Activated naive CD8-positive, alpha-beta T cell treated with anti-CD3 and anti-CD28 coated beads for 36 hours (primary cell): ENCODE measurements at regions not wholly inside any gene's neighbourhood (a gene's known extent, or its start where the extent isn't known, plus 50 kb on each side); places are given as distances from the start of the nearest gene placed in this dataset.

ENCODE experiments used
- DNase-seq: peaks from one replicate; pipeline ENCODE4 v3.0.0; 2021
- H3K27ac Mint-ChIP-seq: one replicate; pipeline ENCODE4 v1.8.0; 2022; ENCODE audit warnings: mild to moderate bottlenecking, moderate library complexity, mixed read lengths
- H3K27me3 Mint-ChIP-seq: one replicate; pipeline ENCODE4 v1.8.0; 2022; ENCODE audit warnings: mild to moderate bottlenecking, mixed read lengths
- H3K36me3 Mint-ChIP-seq: one replicate; pipeline ENCODE4 v1.8.0; 2021; ENCODE audit warnings: mild to moderate bottlenecking, mixed read lengths
- H3K4me1 Mint-ChIP-seq: one replicate; pipeline ENCODE4 v1.8.0; 2021; ENCODE audit warnings: mixed read lengths
- H3K4me3 Mint-ChIP-seq: one replicate; pipeline ENCODE4 v1.8.0; 2022; ENCODE audit warnings: mild to moderate bottlenecking, moderate library complexity, mixed read lengths
- H3K9me3 Mint-ChIP-seq: one replicate; pipeline ENCODE4 v1.8.0; 2022; ENCODE audit warnings: mixed read lengths

GRCh38 chrX:39631276-39632229, 466.2 kb downstream of the BCOR start:
- no peak overlapping the region for H3K4me3 Mint-ChIP-seq
- peak overlapping the region; percentile 28 for H3K27ac Mint-ChIP-seq
- H3K27me3 Mint-ChIP-seq, result no peaks in the 10 kb centered on the region
- no peaks in the 10 kb centered on the region for H3K36me3 Mint-ChIP-seq
- no peaks in the 10 kb centered on the region for H3K9me3 Mint-ChIP-seq
- peaks cover 23% of the 10 kb centered on the region for H3K4me1 Mint-ChIP-seq
- DNase-seq, result no peak

GRCh38 chrX:39633293-39633692, 464.5 kb downstream of the BCOR start:
- H3K27me3 Mint-ChIP-seq, result no peaks in the 10 kb centered on the region
- H3K9me3 Mint-ChIP-seq, result no peaks in the 10 kb centered on the region
- H3K4me1 Mint-ChIP-seq, result peaks cover 14% of the 10 kb centered on the region
- no peaks in the 10 kb centered on the region for H3K36me3 Mint-ChIP-seq
- H3K27ac Mint-ChIP-seq, result no peak overlapping the region
- no peak overlapping the region for H3K4me3 Mint-ChIP-seq
- DNase-seq, result no peak

- Mint-ChIP-seq H3K4me3 (no peak overlapping the region), H3K27ac (no peak overlapping the region), H3K4me1 (peaks cover 7% of the 10 kb centered on the region), H3K27me3 (no peaks in the 10 kb centered on the region), H3K9me3 (no peaks in the 10 kb centered on the region), H3K36me3 (no peaks in the 10 kb centered on the region)
- DNase-seq, result no peak
Observed at GRCh38 chrX:39636481-39636880, 461.3 kb downstream of the BCOR start.

GRCh38 chrX:39638526-39638925, 459.2 kb downstream of the BCOR start:
- no peaks in the 10 kb centered on the region for H3K36me3 Mint-ChIP-seq
- peaks cover 9% of the 10 kb centered on the region for H3K4me1 Mint-ChIP-seq
- no peak for DNase-seq
- no peak overlapping the region for H3K4me3 Mint-ChIP-seq
- H3K27me3 Mint-ChIP-seq, result no peaks in the 10 kb centered on the region
- H3K9me3 Mint-ChIP-seq, result no peaks in the 10 kb centered on the region
- H3K27ac Mint-ChIP-seq, result no peak overlapping the region

- DNase-seq, result no peak
- Mint-ChIP-seq H3K36me3 (no peaks in the 10 kb centered on the region), H3K27me3 (no peaks in the 10 kb centered on the region), H3K4me3 (no peak overlapping the region), H3K9me3 (no peaks in the 10 kb centered on the region), H3K4me1 (peaks cover 14% of the 10 kb centered on the region), H3K27ac (no peak overlapping the region)
Observed at GRCh38 chrX:39639871-39640270, 457.9 kb downstream of the BCOR start.

GRCh38 chrX:39640866-39641265, 456.9 kb downstream of the BCOR start:
- DNase-seq, result no peak
- H3K36me3 Mint-ChIP-seq, result peaks cover under 1% of the 10 kb centered on the region
- no peaks in the 10 kb centered on the region for H3K9me3 Mint-ChIP-seq
- no peaks in the 10 kb centered on the region for H3K27me3 Mint-ChIP-seq
- H3K4me3 Mint-ChIP-seq, result no peak overlapping the region
- H3K27ac Mint-ChIP-seq, result no peak overlapping the region
- peaks cover 17% of the 10 kb centered on the region for H3K4me1 Mint-ChIP-seq

GRCh38 chrX:39642071-39642470, 455.7 kb downstream of the BCOR start:
- H3K4me3 Mint-ChIP-seq, result no peak overlapping the region
- peaks cover 17% of the 10 kb centered on the region for H3K4me1 Mint-ChIP-seq
- DNase-seq, result no peak
- H3K27me3 Mint-ChIP-seq, result no peaks in the 10 kb centered on the region
- H3K27ac Mint-ChIP-seq, result no peak overlapping the region
- peaks cover 1% of the 10 kb centered on the region for H3K36me3 Mint-ChIP-seq
- H3K9me3 Mint-ChIP-seq, result no peaks in the 10 kb centered on the region

- Mint-ChIP-seq H3K4me1 (peaks cover 17% of the 10 kb centered on the region), H3K27ac (no peak overlapping the region), H3K27me3 (no peaks in the 10 kb centered on the region), H3K9me3 (no peaks in the 10 kb centered on the region), H3K36me3 (peaks cover 1% of the 10 kb centered on the region), H3K4me3 (no peak overlapping the region)
- DNase-seq, result no peak
Observed at GRCh38 chrX:39643550-39643949, 454.2 kb downstream of the BCOR start.

GRCh38 chrX:39645178-39645895, 452.4 kb downstream of the BCOR start:
- H3K4me3 Mint-ChIP-seq, result no peak overlapping the region
- no peaks in the 10 kb centered on the region for H3K27me3 Mint-ChIP-seq
- no peaks in the 10 kb centered on the region for H3K9me3 Mint-ChIP-seq
- H3K27ac Mint-ChIP-seq, result peak overlapping the region; percentile 20
- DNase-seq, result peak; percentile 21
- peaks cover 17% of the 10 kb centered on the region for H3K4me1 Mint-ChIP-seq
- H3K36me3 Mint-ChIP-seq, result peaks cover 1% of the 10 kb centered on the region

- H3K4me1 Mint-ChIP-seq, result peaks cover 9% of the 10 kb centered on the region
- peaks cover 1% of the 10 kb centered on the region for H3K36me3 Mint-ChIP-seq
- H3K9me3 Mint-ChIP-seq, result no peaks in the 10 kb centered on the region
- no peak overlapping the region for H3K4me3 Mint-ChIP-seq
- DNase-seq, result no peak
- H3K27ac Mint-ChIP-seq, result no peak overlapping the region
- H3K27me3 Mint-ChIP-seq, result no peaks in the 10 kb centered on the region
Observed at GRCh38 chrX:39648548-39649254, 449.1 kb downstream of the BCOR start.

- H3K27ac Mint-ChIP-seq, result no peak overlapping the region
- H3K4me3 Mint-ChIP-seq, result no peak overlapping the region
- H3K36me3 Mint-ChIP-seq, result peaks cover under 1% of the 10 kb centered on the region
- no peaks in the 10 kb centered on the region for H3K27me3 Mint-ChIP-seq
- DNase-seq, result no peak
- no peaks in the 10 kb centered on the region for H3K9me3 Mint-ChIP-seq
- H3K4me1 Mint-ChIP-seq, result peaks cover 9% of the 10 kb centered on the region
Observed at GRCh38 chrX:39650768-39651347, 446.9 kb downstream of the BCOR start.

GRCh38 chrX:39652336-39652735, 445.4 kb downstream of the BCOR start:
- H3K27me3 Mint-ChIP-seq, result no peaks in the 10 kb centered on the region
- DNase-seq, result no peak
- no peak overlapping the region for H3K27ac Mint-ChIP-seq
- H3K9me3 Mint-ChIP-seq, result no peaks in the 10 kb centered on the region
- peaks cover 9% of the 10 kb centered on the region for H3K4me1 Mint-ChIP-seq
- no peaks in the 10 kb centered on the region for H3K36me3 Mint-ChIP-seq
- H3K4me3 Mint-ChIP-seq, result peak overlapping the region; percentile 11

- no peak for DNase-seq
- H3K4me3 Mint-ChIP-seq, result no peak overlapping the region
- H3K4me1 Mint-ChIP-seq, result peaks cover 9% of the 10 kb centered on the region
- H3K36me3 Mint-ChIP-seq, result no peaks in the 10 kb centered on the region
- H3K9me3 Mint-ChIP-seq, result no peaks in the 10 kb centered on the region
- no peaks in the 10 kb centered on the region for H3K27me3 Mint-ChIP-seq
- no peak overlapping the region for H3K27ac Mint-ChIP-seq
Observed at GRCh38 chrX:39653691-39654090, 444.1 kb downstream of the BCOR start.

- Mint-ChIP-seq H3K9me3 (no peaks in the 10 kb centered on the region), H3K4me1 (peaks cover 9% of the 10 kb centered on the region), H3K27me3 (no peaks in the 10 kb centered on the region), H3K4me3 (no peak overlapping the region), H3K36me3 (no peaks in the 10 kb centered on the region), H3K27ac (no peak overlapping the region)
- DNase-seq, result no peak
Observed at GRCh38 chrX:39654183-39654925, 443.4 kb downstream of the BCOR start.
